H1 (cell line): ENCODE measurements at regions not wholly inside any gene's neighbourhood (a gene's known extent, or its start where the extent isn't known, plus 50 kb on each side); places are given as distances from the start of the nearest gene placed in this dataset.

ENCODE experiments used
- CHD2 ChIP-seq: IDR thresholded peaks from 2 replicates; pipeline ENCODE4 v1.6.1; 2012; ENCODE audit warnings: low read length, improper control_type of control experiment
- EZH2 ChIP-seq: fragments of 200-600 bp; sonication (generic); IDR thresholded peaks from 2 replicates; pipeline ENCODE4 v1.7.1; 2012; ENCODE audit warnings: low read depth, mild to moderate bottlenecking, moderate library complexity, low read length, inconsistent platforms; ENCODE audit not compliant: severe bottlenecking
- NRF1 ChIP-seq: IDR thresholded peaks from 2 replicates; pipeline ENCODE4 v1.6.1; 2011; ENCODE audit warnings: mild to moderate bottlenecking, low read depth, low read length, improper control_type of control experiment
- RFX5 ChIP-seq: IDR thresholded peaks from 2 replicates; pipeline ENCODE4 v1.6.1; 2011; ENCODE audit warnings: low read depth, low read length, improper control_type of control experiment, borderline replicate concordance
- SP2 ChIP-seq: IDR thresholded peaks from 2 replicates; pipeline ENCODE4 v1.6.1; 2012; ENCODE audit warnings: mild to moderate bottlenecking, low read length, inconsistent platforms
- YY1 ChIP-seq: IDR thresholded peaks from 2 replicates; pipeline ENCODE4 v1.6.1; 2011; ENCODE audit warnings: low read depth, mild to moderate bottlenecking, low read length
- TF ChIP-seq, protein P1 (sequence below): IDR thresholded peaks from 2 replicates; pipeline ENCODE4 v1.6.1; 2012; ENCODE audit warnings: low read length, inconsistent platforms

DNA sequence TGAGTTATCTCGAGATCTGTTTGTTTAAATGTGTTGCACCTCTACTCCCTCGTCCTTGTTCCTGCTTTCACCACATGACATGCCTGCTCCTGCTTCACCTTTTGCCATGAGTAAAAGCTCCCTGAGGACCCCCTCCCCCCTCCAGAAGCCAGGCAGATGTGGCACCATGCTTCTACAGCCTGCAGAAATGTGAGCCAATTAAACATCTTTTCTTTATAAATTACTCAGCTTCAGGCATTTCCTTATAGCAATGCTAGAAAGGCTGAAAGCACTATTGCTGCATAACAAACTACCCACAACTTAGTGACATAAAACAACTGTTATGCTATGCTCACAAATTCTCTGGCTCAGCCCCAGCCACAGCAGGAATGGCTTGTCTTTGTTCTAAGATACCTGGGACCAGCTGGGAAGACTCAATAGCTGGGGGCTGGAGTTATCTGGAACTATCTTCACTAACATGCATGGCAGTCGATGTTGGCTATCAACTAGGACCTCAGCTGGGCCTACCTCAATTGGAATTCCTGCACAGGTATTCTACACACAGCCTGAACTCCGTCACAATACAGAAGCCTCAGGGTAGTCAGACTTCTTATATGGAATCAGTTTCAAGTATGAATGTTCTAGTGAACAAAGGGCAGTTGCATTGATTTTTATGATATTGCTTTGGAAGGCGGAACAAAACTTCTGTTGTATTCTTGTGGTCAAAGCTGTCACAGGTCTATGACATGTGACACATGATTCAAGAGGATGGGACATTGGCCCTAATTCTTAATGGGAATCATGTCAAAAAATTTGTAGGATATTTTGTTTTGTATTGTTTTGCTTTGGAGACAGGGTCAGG is 186.0 kb upstream of the PIRT start (continued):
- no peak for TF ChIP-seq SP2
- TF ChIP-seq EZH2 = no peak
- no peak for TF ChIP-seq YY1
- no peak for TF ChIP-seq NRF1
- TF ChIP-seq RFX5 = no peak
- TF ChIP-seq, protein P1, sequence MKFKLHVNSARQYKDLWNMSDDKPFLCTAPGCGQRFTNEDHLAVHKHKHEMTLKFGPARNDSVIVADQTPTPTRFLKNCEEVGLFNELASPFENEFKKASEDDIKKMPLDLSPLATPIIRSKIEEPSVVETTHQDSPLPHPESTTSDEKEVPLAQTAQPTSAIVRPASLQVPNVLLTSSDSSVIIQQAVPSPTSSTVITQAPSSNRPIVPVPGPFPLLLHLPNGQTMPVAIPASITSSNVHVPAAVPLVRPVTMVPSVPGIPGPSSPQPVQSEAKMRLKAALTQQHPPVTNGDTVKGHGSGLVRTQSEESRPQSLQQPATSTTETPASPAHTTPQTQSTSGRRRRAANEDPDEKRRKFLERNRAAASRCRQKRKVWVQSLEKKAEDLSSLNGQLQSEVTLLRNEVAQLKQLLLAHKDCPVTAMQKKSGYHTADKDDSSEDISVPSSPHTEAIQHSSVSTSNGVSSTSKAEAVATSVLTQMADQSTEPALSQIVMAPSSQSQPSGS = no peak
- no peak for TF ChIP-seq CHD2
